HCT116 (cell line): ENCODE measurements at regions not wholly inside any gene's neighbourhood (a gene's known extent, or its start where the extent isn't known, plus 50 kb on each side); places are given as distances from the start of the nearest gene placed in this dataset.

Experiments
- ATAC-seq: fragments of 200-7000 bp; cut with Tn5 transposase; 2 replicates; pipeline ENCODE4 v1.9.1; 2020; ENCODE audit warnings: mild to moderate bottlenecking, moderate library complexity
- BruUV-seq: library from RNA; stranded (reverse); fragments of 400-500 nt; replicated peaks from 2 replicates; lab custom pipeline; 2021; lab: Mats Ljungman, UMichigan
- CTCF ChIA-PET: fragments of 300-600 bp; sonication (Branson Sonifier 250); formaldehyde crosslinking; loops from one replicate; lab custom pipeline; 2021; ENCODE audit warnings: antibody characterized with exemption; lab: Charles Lee
- POLR2A ChIA-PET: fragments of 300-600, 350-600 bp; sonication (Branson Sonifier 250); formaldehyde crosslinking; loops from one replicate; lab custom pipeline; 2021; ENCODE audit warnings: antibody characterized with exemption; lab: Charles Lee
- RAD21 ChIA-PET, 2 experiments: fragments of 300-600 bp; sonication (Branson Sonifier 250); formaldehyde crosslinking; loops; one replicate each; lab custom pipeline; 2023; ENCODE audit warnings: low total read pairs in 2 of 2; ENCODE audit not compliant: uncharacterized antibody in 2 of 2, unreplicated experiment in 2 of 2, low non-redundant PET in 1 of 2; lab: Charles Lee
- DNase-seq: peaks from one replicate; pipeline ENCODE4 v3.0.0-alpha.2; 2010; ENCODE audit warnings: low read depth, low spot score
- H2AFZ ChIP-seq: fragments of 200-600 bp; shearing (Covaris generic), sonication (generic); 2 replicates; pipeline ENCODE4 v1.6.1; 2017; ENCODE audit warnings: low read depth, mixed run types, mixed read lengths, antibody characterized with exemption, low read length; ENCODE audit not compliant: poor library complexity, severe bottlenecking
- H3K27ac ChIP-seq: 2 replicates; pipeline ENCODE4 v1.5.1; 2012; ENCODE audit warnings: low read depth, low read length
- H3K27me3 ChIP-seq: fragments of 200-600 bp; sonication (generic); 2 replicates; pipeline ENCODE4 v1.6.1; 2016; ENCODE audit warnings: mixed run types, low read length, mixed read lengths; ENCODE audit not compliant: insufficient read depth
- H3K36me3 ChIP-seq, 2 experiments: fragments of 200-500 bp in 1 of 2; fragments of 200-600 bp in 1 of 2; sonication (Bioruptor generic) in 1 of 2; sonication (generic) in 1 of 2; 2 replicates each; pipeline versions ENCODE4 v1.5.1 to v1.6.1; 2014 to 2016; ENCODE audit warnings: low read length in 2 of 2, inconsistent platforms in 1 of 2, mixed read lengths in 1 of 2, mixed run types in 1 of 2; ENCODE audit not compliant: insufficient read depth in 2 of 2, control insufficient read depth in 1 of 2
- H3K4me1 ChIP-seq, 2 experiments: fragments of 200-600 bp in 1 of 2; sonication (generic) in 1 of 2; 2 replicates each; pipeline versions ENCODE4 v1.5.1 to v1.6.1; 2012 to 2017; ENCODE audit warnings: low read length in 2 of 2, inconsistent platforms in 1 of 2, mild to moderate bottlenecking in 1 of 2, mixed read lengths in 1 of 2, mixed run types in 1 of 2, moderate library complexity in 1 of 2; ENCODE audit not compliant: insufficient read depth in 2 of 2, control insufficient read depth in 1 of 2
- H3K4me2 ChIP-seq: fragments of 200-600 bp; sonication (generic); 2 replicates; pipeline ENCODE4 v1.6.1; 2017; ENCODE audit warnings: mixed run types, low read length, mixed read lengths
- H3K4me3 ChIP-seq, 2 experiments: fragments of 200-600 bp in 1 of 2; sonication (generic) in 1 of 2; replicated peaks in 1 of 2; 2 replicates each; pipeline ENCODE4 v1.5.1; 2011 to 2016; ENCODE audit warnings: low read length in 2 of 2, control low read depth in 1 of 2, low read depth in 1 of 2, mild to moderate bottlenecking in 1 of 2, mixed read lengths in 1 of 2, mixed run types in 1 of 2
- H3K79me2 ChIP-seq: fragments of 200-600 bp; sonication (generic); 2 replicates; pipeline ENCODE4 v1.6.1; 2017; ENCODE audit warnings: mild to moderate bottlenecking, mixed run types, low read length, moderate library complexity, mixed read lengths; ENCODE audit not compliant: insufficient read depth
- H3K9ac ChIP-seq: fragments of 200-600 bp; sonication (generic); 2 replicates; pipeline ENCODE4 v1.6.1; 2016; ENCODE audit warnings: low read length, mixed read lengths
- H3K9me2 ChIP-seq: fragments of 200-600 bp; sonication (generic), shearing (Covaris generic); 2 replicates; pipeline ENCODE4 v1.6.1; 2017; ENCODE audit warnings: mixed run types, mild to moderate bottlenecking, moderate library complexity; ENCODE audit not compliant: insufficient read depth
- H3K9me3 ChIP-seq, 2 experiments: fragments of 200-500 bp in 1 of 2; fragments of 200-600 bp in 1 of 2; sonication (Bioruptor generic) in 1 of 2; sonication (generic) in 1 of 2; 2 replicates each; pipeline ENCODE4 v1.6.1; 2014 to 2017; ENCODE audit warnings: low read length in 2 of 2, mixed read lengths in 2 of 2, inconsistent platforms in 1 of 2, low read depth in 1 of 2, mild to moderate bottlenecking in 1 of 2, mixed run types in 1 of 2, moderate library complexity in 1 of 2; ENCODE audit not compliant: control insufficient read depth in 1 of 2, insufficient read depth in 1 of 2
- H4K20me1 ChIP-seq: fragments of 200-600 bp; sonication (generic), shearing (Covaris generic); 2 replicates; pipeline ENCODE4 v1.6.1; 2017; ENCODE audit warnings: mixed run types, mild to moderate bottlenecking, moderate library complexity; ENCODE audit not compliant: insufficient read depth
- CBX3 ChIP-seq: IDR thresholded peaks from 2 replicates; pipeline ENCODE4 v1.6.1; 2012; ENCODE audit warnings: low read depth
- CEBPB ChIP-seq: IDR thresholded peaks from 2 replicates; pipeline ENCODE4 v1.6.1; 2012; ENCODE audit warnings: low read depth
- EGR1 ChIP-seq: IDR thresholded peaks from 2 replicates; pipeline ENCODE4 v1.6.1; 2012; ENCODE audit warnings: low read depth
- ELF1 ChIP-seq: IDR thresholded peaks from 2 replicates; pipeline ENCODE4 v1.6.1; 2012; ENCODE audit warnings: low read depth, borderline replicate concordance
- FOSL1 ChIP-seq: IDR thresholded peaks from 2 replicates; pipeline ENCODE4 v1.6.1; 2012; ENCODE audit warnings: low read depth
- JUND ChIP-seq: IDR thresholded peaks from 2 replicates; pipeline ENCODE4 v1.6.1; 2012
- POLR2AphosphoS5 ChIP-seq: IDR thresholded peaks from 2 replicates; pipeline ENCODE4 v1.6.1; 2011; ENCODE audit warnings: mild to moderate bottlenecking, low read depth, low read length, moderate library complexity
- RAD21 ChIP-seq: IDR thresholded peaks from 2 replicates; pipeline ENCODE4 v1.6.1; 2012; ENCODE audit warnings: low read depth, mild to moderate bottlenecking
- SIN3A ChIP-seq: IDR thresholded peaks from 2 replicates; pipeline ENCODE4 v1.6.1; 2012; ENCODE audit warnings: low read depth
- SRF ChIP-seq: IDR thresholded peaks from 2 replicates; pipeline ENCODE4 v1.6.1; 2012; ENCODE audit warnings: low read depth
- TCF7L2 ChIP-seq: IDR thresholded peaks from 2 replicates; pipeline ENCODE4 v1.7.0; 2011; ENCODE audit warnings: borderline replicate concordance, inconsistent platforms; ENCODE audit not compliant: insufficient read depth, insufficient read length; ENCODE audit errors: extremely low read depth
- ZFX ChIP-seq: fragments of 450-650 bp; IDR thresholded peaks from 2 replicates; pipeline ENCODE4 v1.6.1; 2017
- intact Hi-C: fragments of 100-400 bp; cut with micrococcal nuclease; formaldehyde crosslinking; loops from 2 replicates; pipeline ENCODE4 v1.10.0; 2022
- TF ChIP-seq, protein P1 (sequence below): IDR thresholded peaks from 2 replicates; pipeline ENCODE4 v1.6.1; 2012
- TF ChIP-seq, protein P2 (sequence below): IDR thresholded peaks from 2 replicates; pipeline ENCODE4 v1.6.1; 2012
- TF ChIP-seq, protein P3 (sequence below): IDR thresholded peaks from 2 replicates; pipeline ENCODE4 v1.6.1; 2012; ENCODE audit warnings: low read depth
- TF ChIP-seq, protein P4 (sequence below), 3 experiments: fragments of 200-600 bp in 1 of 3; sonication (generic) in 1 of 3; IDR thresholded peaks in 2 of 3; conservative IDR thresholded peaks in 1 of 3; 2 replicates each; pipeline ENCODE4 v1.5.1; 2012 to 2017; ENCODE audit warnings: low read depth in 2 of 3, low read length in 2 of 3, antibody characterized with exemption in 1 of 3, borderline replicate concordance in 1 of 3, control low read depth in 1 of 3, mild to moderate bottlenecking in 1 of 3, mixed read lengths in 1 of 3, mixed run types in 1 of 3, moderate library complexity in 1 of 3; ENCODE audit not compliant: insufficient read depth in 1 of 3

DNA sequence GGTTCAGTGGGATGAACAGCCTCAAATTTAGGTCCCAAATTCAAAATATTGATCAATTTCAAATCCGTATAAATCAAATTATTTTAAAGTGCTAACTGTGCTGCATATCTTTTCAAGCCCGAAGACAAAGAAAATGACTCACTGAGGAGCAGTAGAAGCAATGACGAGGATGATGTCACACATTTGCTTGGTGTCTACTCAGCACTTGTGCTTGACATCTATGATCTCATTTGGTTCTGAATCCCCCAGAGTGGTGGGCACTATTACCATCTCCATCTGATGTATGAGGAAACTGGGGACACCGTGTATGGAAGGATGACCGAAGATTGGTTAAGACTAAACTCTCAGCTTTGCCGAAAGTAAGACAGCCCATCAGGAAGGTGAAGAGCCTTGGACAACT lies 136.5 kb upstream of the CHRNA7 start (continued):
- TF ChIP-seq TCF7L2 (no peak), FOSL1 (no peak), CBX3 (no peak), ZFX (no peak), JUND (no peak), SIN3A (no peak), EGR1 (no peak)
- TF ChIP-seq, protein P1, sequence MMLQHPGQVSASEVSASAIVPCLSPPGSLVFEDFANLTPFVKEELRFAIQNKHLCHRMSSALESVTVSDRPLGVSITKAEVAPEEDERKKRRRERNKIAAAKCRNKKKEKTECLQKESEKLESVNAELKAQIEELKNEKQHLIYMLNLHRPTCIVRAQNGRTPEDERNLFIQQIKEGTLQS, result no peak
- TF ChIP-seq, protein P2, sequence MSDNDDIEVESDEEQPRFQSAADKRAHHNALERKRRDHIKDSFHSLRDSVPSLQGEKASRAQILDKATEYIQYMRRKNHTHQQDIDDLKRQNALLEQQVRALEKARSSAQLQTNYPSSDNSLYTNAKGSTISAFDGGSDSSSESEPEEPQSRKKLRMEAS, result no peak
- TF ChIP-seq, all 23 proteins: peak for 0

DNA sequence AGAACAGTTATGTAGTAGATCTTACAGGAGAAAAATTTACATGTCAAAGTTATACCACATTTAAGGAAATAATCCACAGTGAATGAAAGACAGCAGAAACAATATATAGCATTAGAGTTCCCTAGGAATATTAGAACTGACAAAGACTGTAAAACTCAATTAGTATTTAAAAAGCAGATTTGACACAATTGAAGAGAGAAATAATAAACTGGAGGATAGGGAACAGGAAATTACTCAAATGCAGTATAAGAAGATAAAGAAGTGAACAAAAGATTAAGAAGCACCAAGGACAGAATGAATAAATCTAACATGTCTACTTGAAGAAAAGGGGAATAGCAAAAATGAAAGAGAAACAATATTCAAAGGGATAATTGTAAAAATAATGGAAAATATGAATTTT lies 132.6 kb upstream of the CHRNA7 start:
- CTCF ChIA-PET, result no interaction called here
- Histone ChIP-seq H3K4me3 (no peak overlapping the region), H3K9me3 (0 out of 4 replicates have a peak, but pooled peaks cover 0 to 4% of the 10 kb centered on the region in 2 experiments), H4K20me1 (no peaks in the 10 kb centered on the region), H3K4me1 (no peaks in the 10 kb centered on the region), H3K27ac (no peak overlapping the region), H3K79me2 (no peaks in the 10 kb centered on the region), H3K9ac (no peak overlapping the region), H2AFZ (no peak overlapping the region), H3K36me3 (no peaks in the 10 kb centered on the region), H3K4me2 (no peak overlapping the region), H3K9me2 (no peaks in the 10 kb centered on the region), H3K27me3 (no peaks in the 10 kb centered on the region)
- ATAC-seq (no peak), DNase-seq (no peak)
- BruUV-seq, result no TSS peak
- RAD21 ChIA-PET, result no interaction called here
- POLR2A ChIA-PET, result no interaction called here
- intact Hi-C loops, result no loop called here
- TF ChIP-seq ELF1, result no peak
- TF ChIP-seq, protein P3, sequence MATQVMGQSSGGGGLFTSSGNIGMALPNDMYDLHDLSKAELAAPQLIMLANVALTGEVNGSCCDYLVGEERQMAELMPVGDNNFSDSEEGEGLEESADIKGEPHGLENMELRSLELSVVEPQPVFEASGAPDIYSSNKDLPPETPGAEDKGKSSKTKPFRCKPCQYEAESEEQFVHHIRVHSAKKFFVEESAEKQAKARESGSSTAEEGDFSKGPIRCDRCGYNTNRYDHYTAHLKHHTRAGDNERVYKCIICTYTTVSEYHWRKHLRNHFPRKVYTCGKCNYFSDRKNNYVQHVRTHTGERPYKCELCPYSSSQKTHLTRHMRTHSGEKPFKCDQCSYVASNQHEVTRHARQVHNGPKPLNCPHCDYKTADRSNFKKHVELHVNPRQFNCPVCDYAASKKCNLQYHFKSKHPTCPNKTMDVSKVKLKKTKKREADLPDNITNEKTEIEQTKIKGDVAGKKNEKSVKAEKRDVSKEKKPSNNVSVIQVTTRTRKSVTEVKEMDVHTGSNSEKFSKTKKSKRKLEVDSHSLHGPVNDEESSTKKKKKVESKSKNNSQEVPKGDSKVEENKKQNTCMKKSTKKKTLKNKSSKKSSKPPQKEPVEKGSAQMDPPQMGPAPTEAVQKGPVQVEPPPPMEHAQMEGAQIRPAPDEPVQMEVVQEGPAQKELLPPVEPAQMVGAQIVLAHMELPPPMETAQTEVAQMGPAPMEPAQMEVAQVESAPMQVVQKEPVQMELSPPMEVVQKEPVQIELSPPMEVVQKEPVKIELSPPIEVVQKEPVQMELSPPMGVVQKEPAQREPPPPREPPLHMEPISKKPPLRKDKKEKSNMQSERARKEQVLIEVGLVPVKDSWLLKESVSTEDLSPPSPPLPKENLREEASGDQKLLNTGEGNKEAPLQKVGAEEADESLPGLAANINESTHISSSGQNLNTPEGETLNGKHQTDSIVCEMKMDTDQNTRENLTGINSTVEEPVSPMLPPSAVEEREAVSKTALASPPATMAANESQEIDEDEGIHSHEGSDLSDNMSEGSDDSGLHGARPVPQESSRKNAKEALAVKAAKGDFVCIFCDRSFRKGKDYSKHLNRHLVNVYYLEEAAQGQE, result no peak
- TF ChIP-seq POLR2AphosphoS5, result no peak
- TF ChIP-seq, protein P2, result no peak
- no peak for TF ChIP-seq SRF
- no peak for TF ChIP-seq CBX3
- no peak for TF ChIP-seq CEBPB
- no peak for TF ChIP-seq RAD21
- TF ChIP-seq EGR1, result no peak
- TF ChIP-seq, protein P4, sequence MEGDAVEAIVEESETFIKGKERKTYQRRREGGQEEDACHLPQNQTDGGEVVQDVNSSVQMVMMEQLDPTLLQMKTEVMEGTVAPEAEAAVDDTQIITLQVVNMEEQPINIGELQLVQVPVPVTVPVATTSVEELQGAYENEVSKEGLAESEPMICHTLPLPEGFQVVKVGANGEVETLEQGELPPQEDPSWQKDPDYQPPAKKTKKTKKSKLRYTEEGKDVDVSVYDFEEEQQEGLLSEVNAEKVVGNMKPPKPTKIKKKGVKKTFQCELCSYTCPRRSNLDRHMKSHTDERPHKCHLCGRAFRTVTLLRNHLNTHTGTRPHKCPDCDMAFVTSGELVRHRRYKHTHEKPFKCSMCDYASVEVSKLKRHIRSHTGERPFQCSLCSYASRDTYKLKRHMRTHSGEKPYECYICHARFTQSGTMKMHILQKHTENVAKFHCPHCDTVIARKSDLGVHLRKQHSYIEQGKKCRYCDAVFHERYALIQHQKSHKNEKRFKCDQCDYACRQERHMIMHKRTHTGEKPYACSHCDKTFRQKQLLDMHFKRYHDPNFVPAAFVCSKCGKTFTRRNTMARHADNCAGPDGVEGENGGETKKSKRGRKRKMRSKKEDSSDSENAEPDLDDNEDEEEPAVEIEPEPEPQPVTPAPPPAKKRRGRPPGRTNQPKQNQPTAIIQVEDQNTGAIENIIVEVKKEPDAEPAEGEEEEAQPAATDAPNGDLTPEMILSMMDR (IDR thresholded peaks at IDR 0.05 in 2 of 3, conservative IDR thresholded peaks at IDR 0.05 in 1 of 3; ENCODE audit: borderline replicate concordance in 1 of 3, insufficient read depth in 1 of 3, low read depth in 2 of 3, low read length in 2 of 3), result no peak
